ENCODE measurements at regions not wholly inside any gene's neighbourhood (a gene's known extent, or its start where the extent isn't known, plus 50 kb on each side); places are given as distances from the start of the nearest gene placed in this dataset.

DNA sequence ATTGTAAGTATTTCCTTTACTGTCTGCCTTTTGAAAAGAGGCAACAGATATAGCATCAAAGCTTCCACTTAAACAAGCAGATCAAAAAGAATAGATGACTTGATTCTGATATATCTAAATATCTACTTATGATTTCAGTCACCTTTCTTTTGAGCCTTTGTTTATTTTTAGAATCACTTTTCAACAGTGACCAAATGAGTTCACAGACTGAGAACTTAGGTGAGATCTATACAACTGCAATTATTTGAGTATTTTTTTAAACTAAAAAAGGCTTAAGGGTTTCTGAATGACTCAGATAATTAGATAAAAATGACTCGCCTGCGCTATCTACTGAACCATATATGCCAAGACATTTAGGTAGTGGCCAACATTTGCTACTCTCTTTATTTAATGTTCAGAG lies 166.7 kb upstream of the KCNIP4 start (continued):
- TF ChIP-seq PRMT5 (CRISPR knock-in tag; IDR thresholded peaks at IDR 0.05) (no peak), SP1 (CRISPR knock-in tag; IDR thresholded peaks at IDR 0.05) (no peak), RBM25 (IDR thresholded peaks at IDR 0.05; ENCODE audit: low read depth, low read length, severe bottlenecking) (no peak), SOX6 (IDR thresholded peaks at IDR 0.05) (no peak), ZNF696 (CRISPR knock-in tag; conservative IDR thresholded peaks at IDR 0.05) (no peak), TAL1 (IDR thresholded peaks at IDR 0.05) (no peak), POLR2AphosphoS5 (IDR thresholded peaks at IDR 0.05; ENCODE audit: control insufficient read depth, insufficient read depth, low read depth, low read length) (no peak), CHD4 (IDR thresholded peaks at IDR 0.05; ENCODE audit: insufficient read depth, insufficient replicate concordance, low read depth, low read length, poor library complexity, severe bottlenecking) (no peak)
- TF ChIP-seq, protein P1, sequence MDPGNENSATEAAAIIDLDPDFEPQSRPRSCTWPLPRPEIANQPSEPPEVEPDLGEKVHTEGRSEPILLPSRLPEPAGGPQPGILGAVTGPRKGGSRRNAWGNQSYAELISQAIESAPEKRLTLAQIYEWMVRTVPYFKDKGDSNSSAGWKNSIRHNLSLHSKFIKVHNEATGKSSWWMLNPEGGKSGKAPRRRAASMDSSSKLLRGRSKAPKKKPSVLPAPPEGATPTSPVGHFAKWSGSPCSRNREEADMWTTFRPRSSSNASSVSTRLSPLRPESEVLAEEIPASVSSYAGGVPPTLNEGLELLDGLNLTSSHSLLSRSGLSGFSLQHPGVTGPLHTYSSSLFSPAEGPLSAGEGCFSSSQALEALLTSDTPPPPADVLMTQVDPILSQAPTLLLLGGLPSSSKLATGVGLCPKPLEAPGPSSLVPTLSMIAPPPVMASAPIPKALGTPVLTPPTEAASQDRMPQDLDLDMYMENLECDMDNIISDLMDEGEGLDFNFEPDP (CRISPR knock-in tag; IDR thresholded peaks at IDR 0.05) = no peak

DNA sequence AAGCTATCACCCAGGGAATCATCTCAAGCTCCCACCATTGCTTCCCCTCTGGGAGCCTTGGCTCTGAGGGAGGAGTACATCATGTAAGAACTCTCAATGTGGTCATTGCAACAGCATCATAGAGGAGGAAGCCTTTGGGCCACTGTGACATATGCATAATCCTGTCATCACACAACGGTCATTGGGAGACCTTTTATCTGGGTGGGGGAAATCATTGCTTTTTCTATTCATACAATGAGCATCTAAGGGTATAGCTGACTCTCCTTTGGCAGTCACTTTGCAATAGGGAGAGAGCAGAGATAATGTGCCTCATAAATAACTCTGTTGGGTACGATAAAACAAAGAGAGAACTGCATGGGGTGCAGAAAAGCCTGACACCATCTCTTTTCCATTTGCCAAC lies 155.2 kb upstream of the KCNIP4 start:
- Histone ChIP-seq H3K4me2 (ENCODE audit: insufficient read depth, low read length) (no peak overlapping the region), H3K27me3 (ENCODE audit: control insufficient read depth in 2 of 2, insufficient read depth in 2 of 2, low read length in 2 of 2) (no peaks in the 10 kb centered on the region), H3K36me3 (ENCODE audit: control insufficient read depth, insufficient read depth, low read length) (no peaks in the 10 kb centered on the region), H3K9me3 (replicated peaks; ENCODE audit: control insufficient read depth, insufficient read depth, low read depth, low read length) (no peaks in the 10 kb centered on the region), H3K79me2 (ENCODE audit: control insufficient read depth, insufficient read depth, low read length) (no peaks in the 10 kb centered on the region), H2AFZ (ENCODE audit: low read depth, low read length) (no peak overlapping the region), H4K20me1 (replicated peaks; ENCODE audit: control insufficient read depth, insufficient read depth, low read length) (no peaks in the 10 kb centered on the region), H3K4me3 (no peak overlapping the region), H3K9ac (ENCODE audit: insufficient read depth in 1 of 2, low read depth in 2 of 2, low read length in 2 of 2) (no peak overlapping the region), H3K9me1 (ENCODE audit: control insufficient read depth, insufficient read depth, low read length) (no peaks in the 10 kb centered on the region), H3K27ac (ENCODE audit: extremely low read depth, low read depth, low read length) (no peak overlapping the region), H3K4me1 (replicated peaks in 1 of 2; ENCODE audit: control insufficient read depth in 2 of 2, insufficient read depth in 2 of 2, low read length in 2 of 2) (no peaks in the 10 kb centered on the region)
- 0% methylated on average over 2 of the region's 2 CpGs for WGBS (ENCODE audit: insufficient coverage, low coverage, missing lambda C conversion rate)
- FAIRE-seq (no peak), DNase-seq (ENCODE audit: extremely low read depth in 1 of 4, low spot score in 3 of 4) (no peak), ATAC-seq (no peak)
- in situ Hi-C loops (cut with MboI) (no loop called here), intact Hi-C loops (cut with micrococcal nuclease) (no loop called here)
- TF ChIP-seq TRIM28 (IDR thresholded peaks at IDR 0.05) (no peak), TCFL5 (CRISPR knock-in tag; conservative IDR thresholded peaks at IDR 0.05) (no peak), SETDB1 (IDR thresholded peaks at IDR 0.05; ENCODE audit: low read length) (no peak), GATAD2B (IDR thresholded peaks at IDR 0.05; ENCODE audit: borderline replicate concordance) (no peak)
- POLR2A ChIA-PET = no interaction called here
- CTCF ChIA-PET (ENCODE audit: low intra/inter-chr PET ratio) = no interaction called here
- no TSS peak for BruUV-seq (replicated peaks)

All from K562 (cell line).